GM19035 (cell line): ENCODE measurements at regions not wholly inside any gene's neighbourhood (a gene's known extent, or its start where the extent isn't known, plus 50 kb on each side); places are given as distances from the start of the nearest gene placed in this dataset.

Experiments
- ATAC-seq: cut with Tn5 transposase; IDR thresholded peaks from one replicate; pipeline ENCODE4 v1.9.1; 2021; ENCODE audit not compliant: unreplicated experiment

GRCh38 chr18:44187090-44187489 is 493.6 kb upstream of the SETBP1 start:
- no peak for ATAC-seq

- ATAC-seq: no peak
Measured at GRCh38 chr18:44195394-44196140, 485.1 kb upstream of the SETBP1 start.

GRCh38 chr18:44197832-44198611 is 482.7 kb upstream of the SETBP1 start:
- ATAC-seq: no peak

GRCh38 chr18:44198612-44199284 is 481.9 kb upstream of the SETBP1 start:
- no peak for ATAC-seq

- no peak for ATAC-seq
Measured at GRCh38 chr18:44213293-44213692, 467.4 kb upstream of the SETBP1 start.

GRCh38 chr18:44214396-44214795 is 466.3 kb upstream of the SETBP1 start:
- no peak for ATAC-seq

- ATAC-seq: no peak
Measured at GRCh38 chr18:44216169-44216568, 464.5 kb upstream of the SETBP1 start.

- no peak for ATAC-seq
Measured at GRCh38 chr18:44227501-44227900, 453.2 kb upstream of the SETBP1 start.

- ATAC-seq: no peak
Measured at GRCh38 chr18:44229693-44230108, 451.0 kb upstream of the SETBP1 start.

GRCh38 chr18:44231936-44232335 is 448.8 kb upstream of the SETBP1 start:
- ATAC-seq: no peak

- no peak for ATAC-seq
Measured at GRCh38 chr18:44232500-44232899, 448.2 kb upstream of the SETBP1 start.

- no peak for ATAC-seq
Measured at GRCh38 chr18:44238454-44238853, 442.2 kb upstream of the SETBP1 start.

- no peak for ATAC-seq
Measured at GRCh38 chr18:44238911-44239310, 441.8 kb upstream of the SETBP1 start.

- ATAC-seq: no peak
Measured at GRCh38 chr18:44241020-44241419, 439.7 kb upstream of the SETBP1 start.

- ATAC-seq: no peak
Measured at GRCh38 chr18:44245019-44245418, 435.7 kb upstream of the SETBP1 start.

GRCh38 chr18:44246001-44246400 is 434.7 kb upstream of the SETBP1 start:
- ATAC-seq: no peak

GRCh38 chr18:44258086-44258485 is 422.6 kb upstream of the SETBP1 start:
- no peak for ATAC-seq

- no peak for ATAC-seq
Measured at GRCh38 chr18:44258576-44258975, 422.1 kb upstream of the SETBP1 start.

- no peak for ATAC-seq
Measured at GRCh38 chr18:44259610-44260009, 421.1 kb upstream of the SETBP1 start.

- ATAC-seq: no peak
Measured at GRCh38 chr18:44265437-44265836, 415.3 kb upstream of the SETBP1 start.

- ATAC-seq: no peak
Measured at GRCh38 chr18:44273298-44273697, 407.4 kb upstream of the SETBP1 start.

GRCh38 chr18:44280479-44280878 is 400.2 kb upstream of the SETBP1 start:
- ATAC-seq: no peak
